ENCODE measurements at regions not wholly inside any gene's neighbourhood (a gene's known extent, or its start where the extent isn't known, plus 50 kb on each side); places are given as distances from the start of the nearest gene placed in this dataset.

DNA sequence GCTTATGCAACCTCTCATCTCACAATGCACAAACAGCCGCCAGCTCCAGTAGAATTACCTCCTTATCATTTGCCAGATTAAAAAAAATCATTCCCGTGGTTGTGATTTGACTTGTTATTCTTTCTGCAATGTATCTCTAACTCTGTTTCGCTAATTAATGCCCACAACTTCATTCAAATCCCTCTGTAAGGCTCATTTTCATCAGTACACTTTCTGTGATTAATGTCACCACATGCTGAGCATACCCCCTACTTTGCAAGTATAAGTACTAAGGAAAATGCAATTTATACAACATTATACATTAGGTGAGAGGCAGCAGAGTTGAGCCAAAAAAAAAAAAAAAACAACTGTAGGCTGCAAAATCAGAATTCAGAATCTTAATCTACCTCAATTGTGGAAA, 166.0 kb downstream of the FSCB start:
- TF ChIP-seq, protein P1, sequence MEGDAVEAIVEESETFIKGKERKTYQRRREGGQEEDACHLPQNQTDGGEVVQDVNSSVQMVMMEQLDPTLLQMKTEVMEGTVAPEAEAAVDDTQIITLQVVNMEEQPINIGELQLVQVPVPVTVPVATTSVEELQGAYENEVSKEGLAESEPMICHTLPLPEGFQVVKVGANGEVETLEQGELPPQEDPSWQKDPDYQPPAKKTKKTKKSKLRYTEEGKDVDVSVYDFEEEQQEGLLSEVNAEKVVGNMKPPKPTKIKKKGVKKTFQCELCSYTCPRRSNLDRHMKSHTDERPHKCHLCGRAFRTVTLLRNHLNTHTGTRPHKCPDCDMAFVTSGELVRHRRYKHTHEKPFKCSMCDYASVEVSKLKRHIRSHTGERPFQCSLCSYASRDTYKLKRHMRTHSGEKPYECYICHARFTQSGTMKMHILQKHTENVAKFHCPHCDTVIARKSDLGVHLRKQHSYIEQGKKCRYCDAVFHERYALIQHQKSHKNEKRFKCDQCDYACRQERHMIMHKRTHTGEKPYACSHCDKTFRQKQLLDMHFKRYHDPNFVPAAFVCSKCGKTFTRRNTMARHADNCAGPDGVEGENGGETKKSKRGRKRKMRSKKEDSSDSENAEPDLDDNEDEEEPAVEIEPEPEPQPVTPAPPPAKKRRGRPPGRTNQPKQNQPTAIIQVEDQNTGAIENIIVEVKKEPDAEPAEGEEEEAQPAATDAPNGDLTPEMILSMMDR (IDR thresholded peaks at IDR 0.05), result no peak
- TF ChIP-seq POLR2AphosphoS5 (IDR thresholded peaks at IDR 0.05; ENCODE audit: low read depth, low read length) (no peak), SIN3A (IDR thresholded peaks at IDR 0.05; ENCODE audit: borderline replicate concordance, insufficient read depth, low read depth, low read length) (no peak), TCF7L2 (IDR thresholded peaks at IDR 0.05; ENCODE audit: low read depth, low read length) (no peak)
- TF ChIP-seq, protein P2, sequence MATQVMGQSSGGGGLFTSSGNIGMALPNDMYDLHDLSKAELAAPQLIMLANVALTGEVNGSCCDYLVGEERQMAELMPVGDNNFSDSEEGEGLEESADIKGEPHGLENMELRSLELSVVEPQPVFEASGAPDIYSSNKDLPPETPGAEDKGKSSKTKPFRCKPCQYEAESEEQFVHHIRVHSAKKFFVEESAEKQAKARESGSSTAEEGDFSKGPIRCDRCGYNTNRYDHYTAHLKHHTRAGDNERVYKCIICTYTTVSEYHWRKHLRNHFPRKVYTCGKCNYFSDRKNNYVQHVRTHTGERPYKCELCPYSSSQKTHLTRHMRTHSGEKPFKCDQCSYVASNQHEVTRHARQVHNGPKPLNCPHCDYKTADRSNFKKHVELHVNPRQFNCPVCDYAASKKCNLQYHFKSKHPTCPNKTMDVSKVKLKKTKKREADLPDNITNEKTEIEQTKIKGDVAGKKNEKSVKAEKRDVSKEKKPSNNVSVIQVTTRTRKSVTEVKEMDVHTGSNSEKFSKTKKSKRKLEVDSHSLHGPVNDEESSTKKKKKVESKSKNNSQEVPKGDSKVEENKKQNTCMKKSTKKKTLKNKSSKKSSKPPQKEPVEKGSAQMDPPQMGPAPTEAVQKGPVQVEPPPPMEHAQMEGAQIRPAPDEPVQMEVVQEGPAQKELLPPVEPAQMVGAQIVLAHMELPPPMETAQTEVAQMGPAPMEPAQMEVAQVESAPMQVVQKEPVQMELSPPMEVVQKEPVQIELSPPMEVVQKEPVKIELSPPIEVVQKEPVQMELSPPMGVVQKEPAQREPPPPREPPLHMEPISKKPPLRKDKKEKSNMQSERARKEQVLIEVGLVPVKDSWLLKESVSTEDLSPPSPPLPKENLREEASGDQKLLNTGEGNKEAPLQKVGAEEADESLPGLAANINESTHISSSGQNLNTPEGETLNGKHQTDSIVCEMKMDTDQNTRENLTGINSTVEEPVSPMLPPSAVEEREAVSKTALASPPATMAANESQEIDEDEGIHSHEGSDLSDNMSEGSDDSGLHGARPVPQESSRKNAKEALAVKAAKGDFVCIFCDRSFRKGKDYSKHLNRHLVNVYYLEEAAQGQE (IDR thresholded peaks at IDR 0.05; ENCODE audit: insufficient read depth in 1 of 2, low read depth in 2 of 2, low read length in 1 of 2), result no peak

Measured in Panc1 (cell line).